SKM-1 (cell line): ENCODE measurements at regions not wholly inside any gene's neighbourhood (a gene's known extent, or its start where the extent isn't known, plus 50 kb on each side); places are given as distances from the start of the nearest gene placed in this dataset.
"Not testable (repeated sequence)": the region's sequence is repeated elsewhere in the genome, so short reads cannot be mapped to it uniquely, and the experiment has no call there.

ENCODE experiments used
- DNase-seq: peaks from one replicate; lab custom pipeline; 2025; ENCODE audit not compliant: unreplicated experiment; lab: John Stamatoyannopoulos, UW

DNA sequence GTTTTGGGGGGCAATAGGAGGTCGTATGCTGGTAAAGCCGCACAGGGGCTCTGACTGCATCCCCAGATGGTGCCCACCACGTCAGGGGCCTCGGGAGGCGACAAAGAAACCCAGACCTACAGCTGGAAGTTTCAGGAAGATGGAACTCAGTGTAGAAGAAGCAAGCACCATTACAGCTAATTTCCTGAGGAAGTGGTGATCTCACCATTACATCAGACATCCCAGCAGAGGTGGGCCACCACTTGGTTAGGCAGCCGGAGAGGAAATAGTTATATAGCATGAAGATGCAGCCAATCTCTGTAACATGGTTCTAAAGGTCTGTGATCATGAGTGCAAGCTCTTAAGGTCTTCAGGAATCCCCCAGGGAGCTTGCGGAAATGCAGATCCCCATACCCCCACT, 127.3 kb upstream of the PCBD1 start:
- DNase-seq: peak; percentile 31

- DNase-seq: not testable (repeated sequence)
Measured at GRCh38 chr10:71020061-71020460, 131.7 kb upstream of the PCBD1 start.

DNA sequence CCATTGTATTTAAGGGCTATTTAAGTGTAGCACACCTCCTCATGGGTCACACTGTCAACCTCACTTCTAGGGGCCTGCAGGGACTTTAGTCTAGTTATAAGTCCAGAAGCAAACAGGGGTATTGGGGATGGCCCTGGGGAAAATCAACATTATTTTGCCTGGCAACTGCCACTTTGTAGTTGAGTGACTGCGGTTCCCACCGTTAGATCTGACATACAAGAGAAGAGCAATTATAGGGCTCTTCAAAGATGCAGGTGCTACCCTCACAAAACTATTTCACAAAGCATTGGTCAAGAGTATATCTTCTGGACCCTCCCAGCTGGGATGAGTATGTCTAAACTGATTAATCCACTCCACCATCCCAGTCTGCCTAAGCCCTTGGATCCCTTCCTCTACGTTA, 133.0 kb upstream of the PCBD1 start:
- no peak for DNase-seq

DNA sequence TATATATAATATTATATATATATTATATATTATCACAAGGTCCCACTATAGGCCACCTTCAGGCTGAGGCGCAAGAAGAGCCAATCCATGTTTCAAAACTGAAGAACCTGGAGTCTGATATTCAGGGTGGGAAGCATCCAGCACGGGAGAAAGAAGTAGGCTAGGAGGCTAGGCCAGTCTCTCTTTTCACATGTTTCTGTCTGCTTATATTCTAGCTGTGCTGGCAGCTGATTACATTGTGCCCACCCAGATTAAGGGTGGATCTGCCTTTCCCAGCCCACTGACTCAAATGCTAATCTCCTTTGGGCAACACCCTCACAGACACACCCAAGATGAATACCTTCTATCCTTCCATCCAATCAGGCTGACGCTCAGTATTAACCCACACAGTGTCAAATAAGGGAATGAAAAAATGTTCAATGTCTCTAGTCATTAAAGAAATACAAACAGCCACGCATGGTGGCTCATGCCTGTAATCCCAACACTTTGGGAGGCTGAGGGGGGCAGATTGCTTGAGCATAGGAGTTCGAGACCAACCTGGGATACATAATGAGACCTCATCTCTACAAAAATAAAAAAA, 135.4 kb upstream of the PCBD1 start:
- no peak for DNase-seq

GRCh38 chr10:71024490-71024889, 136.1 kb upstream of the PCBD1 start:
- DNase-seq: no peak

DNA sequence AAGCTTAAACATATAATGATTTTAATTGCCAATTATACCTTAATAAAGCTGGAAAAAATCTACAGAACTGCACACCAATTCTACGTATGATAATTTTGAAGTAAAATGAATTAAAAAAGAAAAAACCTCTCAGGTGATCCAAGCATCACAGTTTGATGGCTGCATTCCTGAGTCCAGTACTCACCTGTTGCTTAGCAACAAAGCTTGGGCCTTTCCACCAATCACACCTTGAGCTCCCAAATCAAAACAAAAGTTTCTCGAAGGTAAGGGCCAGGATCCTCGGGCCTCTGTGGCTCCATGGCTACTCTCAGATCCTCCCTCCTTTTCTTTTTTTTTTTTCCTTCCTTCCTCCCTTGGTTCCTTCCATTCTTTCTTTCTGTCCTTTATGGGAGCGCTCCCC, 137.2 kb upstream of the PCBD1 start:
- no peak for DNase-seq

- DNase-seq: no peak
Measured at GRCh38 chr10:71028066-71028465, 139.7 kb upstream of the PCBD1 start.

GRCh38 chr10:71029411-71029892, 141.1 kb upstream of the PCBD1 start:
- DNase-seq: no peak

DNA sequence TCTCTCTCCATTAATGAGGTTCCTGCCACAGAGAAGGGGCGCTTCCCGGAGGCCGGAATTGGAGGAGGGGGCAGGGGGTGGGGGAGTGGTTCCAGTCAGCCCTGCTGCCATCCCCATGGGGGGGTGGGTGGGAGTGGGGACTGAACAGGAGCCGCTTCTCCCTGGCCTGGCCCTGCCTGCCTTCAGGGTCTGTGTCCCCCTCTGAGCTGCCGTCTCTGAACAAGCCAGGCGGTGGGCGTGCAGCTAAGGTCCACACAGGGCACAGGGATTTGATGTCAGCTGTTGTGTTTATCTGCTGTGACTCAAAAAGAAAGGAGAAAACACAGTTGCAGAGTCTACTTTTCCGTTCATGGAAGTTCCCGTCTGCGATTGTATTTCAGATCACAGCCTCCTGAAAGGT, 141.5 kb upstream of the PCBD1 start:
- DNase-seq: no peak

DNA sequence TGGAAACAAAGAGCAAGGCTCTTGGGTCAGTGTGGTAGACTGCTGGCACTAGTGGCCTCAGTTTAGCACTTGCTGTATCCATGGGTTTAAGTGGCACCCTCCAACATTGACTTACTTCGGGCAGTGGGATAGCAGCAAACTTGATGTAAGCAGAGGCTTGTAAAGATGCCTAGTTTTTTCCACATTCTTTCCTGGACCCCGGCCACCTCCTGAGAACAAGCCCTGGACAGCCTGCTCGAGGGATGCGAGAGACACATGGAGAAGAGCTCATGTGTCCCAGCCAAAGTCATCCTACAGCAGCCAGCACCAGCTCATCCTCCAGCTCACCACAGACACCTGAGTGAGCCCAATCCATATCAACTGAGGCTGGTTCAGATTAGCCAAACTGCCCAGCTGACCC, 142.7 kb upstream of the PCBD1 start:
- no peak for DNase-seq

- DNase-seq: no peak
Measured at GRCh38 chr10:71031603-71032002, 143.2 kb upstream of the PCBD1 start.

- DNase-seq: no peak
Measured at GRCh38 chr10:71032887-71033286, 144.5 kb upstream of the PCBD1 start.

DNA sequence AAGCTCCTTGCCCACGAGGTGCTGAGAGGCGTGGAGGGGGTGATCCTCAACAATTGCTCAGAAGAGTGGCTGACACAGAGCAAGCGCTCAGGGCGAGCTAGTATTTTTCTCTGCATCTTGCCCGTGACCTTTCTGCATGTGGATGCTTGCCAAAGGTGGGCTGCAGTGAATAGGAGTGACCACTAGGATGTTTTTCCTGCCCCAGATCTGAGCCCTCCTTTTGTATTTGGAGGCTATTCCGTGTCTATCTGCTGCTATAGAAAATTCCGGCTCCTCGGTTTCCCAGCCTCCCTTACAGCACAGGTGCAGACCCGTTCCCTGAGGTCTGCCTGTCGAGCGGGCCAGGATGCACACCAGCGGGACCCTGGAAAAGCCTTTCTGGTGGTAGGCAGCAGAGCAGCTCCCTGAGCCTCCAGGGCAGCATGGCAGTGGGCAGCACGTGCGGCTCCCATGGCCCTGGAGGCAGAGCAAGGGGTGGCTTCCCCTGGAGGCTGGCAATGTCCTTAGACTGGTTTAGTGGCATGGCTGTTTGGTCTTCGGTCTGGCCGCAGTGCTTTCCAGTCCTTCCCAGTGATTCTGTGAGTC, 145.1 kb upstream of the PCBD1 start:
- DNase-seq: no peak

DNA sequence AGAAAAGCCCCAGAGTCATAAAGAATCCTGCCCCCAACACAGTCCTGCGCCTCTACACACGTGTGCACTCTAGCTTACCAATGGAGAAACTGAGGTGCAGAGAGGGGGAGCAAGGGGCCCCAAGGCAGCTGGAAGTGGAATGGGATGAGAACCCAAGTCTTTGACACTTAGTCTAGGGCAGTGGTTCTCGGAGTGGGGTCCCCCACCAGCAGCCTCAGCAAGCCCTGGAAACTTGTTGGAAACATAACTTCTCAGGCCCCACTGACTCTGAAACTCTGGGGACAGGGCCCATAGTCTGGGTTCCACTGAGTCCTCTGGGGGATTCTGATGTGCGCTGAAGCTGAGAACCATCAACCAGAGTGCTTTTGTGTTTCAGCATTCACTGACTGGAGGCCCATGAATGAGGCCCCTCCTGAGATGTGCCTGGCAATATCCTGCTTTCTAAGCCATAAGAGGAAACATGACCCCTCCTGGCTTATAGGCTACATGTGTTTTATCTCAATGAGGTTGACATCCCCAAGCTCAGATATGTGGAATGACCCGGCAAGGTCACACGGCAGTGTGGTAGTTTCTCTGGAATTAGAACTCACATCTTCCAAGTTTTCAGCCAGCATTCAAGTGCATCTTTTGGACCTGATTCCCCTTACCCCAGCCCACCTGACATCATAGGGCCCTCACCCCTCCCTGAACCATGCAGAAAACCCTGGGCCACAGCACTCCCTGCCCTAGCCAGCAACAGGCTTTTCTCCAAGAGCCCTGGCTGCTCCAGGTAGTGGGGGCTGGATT, 147.3 kb upstream of the PCBD1 start:
- no peak for DNase-seq

DNA sequence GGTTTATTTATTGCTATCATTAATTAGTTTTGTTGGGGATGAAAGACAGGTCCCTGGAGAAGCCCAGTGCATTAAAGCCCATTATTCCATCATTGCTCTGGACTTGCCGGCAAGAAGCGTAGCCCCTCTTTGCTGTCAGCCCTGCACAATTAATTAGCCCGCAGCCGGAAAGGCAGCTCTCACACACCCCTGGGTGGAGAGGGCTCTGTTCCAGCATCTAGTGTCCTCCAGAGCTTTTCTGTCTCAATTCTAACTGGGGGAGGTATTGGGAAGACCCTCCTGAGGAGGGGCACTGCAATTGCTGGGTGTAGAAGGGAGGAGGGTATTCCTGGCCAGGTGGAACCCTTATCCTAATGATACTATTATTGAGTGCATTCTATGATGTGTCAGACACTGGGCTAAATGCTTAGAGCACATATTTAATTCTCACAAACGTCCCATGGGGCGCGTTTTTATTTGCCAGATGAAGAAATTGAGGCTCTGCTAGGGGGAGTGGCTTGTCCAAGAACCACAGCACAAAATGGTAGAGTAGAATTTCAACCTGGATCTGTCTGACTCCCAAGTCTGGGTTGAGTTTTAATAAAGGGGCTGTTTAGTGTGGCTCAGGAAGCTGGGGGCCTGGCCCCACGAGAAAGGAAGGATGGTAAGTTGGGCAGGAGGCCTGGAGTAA, 148.1 kb upstream of the PCBD1 start:
- DNase-seq: no peak

- no peak for DNase-seq
Measured at GRCh38 chr10:71038091-71038633, 149.8 kb upstream of the PCBD1 start.

GRCh38 chr10:71038921-71039320, 150.6 kb upstream of the PCBD1 start:
- no peak for DNase-seq

DNA sequence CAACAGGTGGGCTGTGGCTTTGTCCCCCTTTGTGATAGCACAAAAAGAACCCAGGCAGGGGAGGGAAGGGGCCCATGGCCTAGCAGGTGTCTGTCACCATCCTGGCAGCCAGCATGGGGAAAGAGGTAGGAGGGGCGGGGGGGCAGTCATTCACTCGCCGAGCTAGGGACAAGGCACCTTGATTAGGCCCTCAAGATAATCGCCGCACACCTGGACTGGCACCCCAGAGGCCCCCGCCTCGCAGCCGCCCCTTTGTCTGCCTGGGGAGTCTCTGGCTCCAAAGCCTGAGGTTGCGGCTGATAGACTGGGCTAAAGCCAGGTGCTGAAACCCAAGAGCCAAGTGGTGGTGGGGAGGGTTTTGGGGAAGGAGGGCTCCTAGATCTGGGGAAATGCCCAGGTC, 151.2 kb upstream of the PCBD1 start:
- DNase-seq: no peak

DNA sequence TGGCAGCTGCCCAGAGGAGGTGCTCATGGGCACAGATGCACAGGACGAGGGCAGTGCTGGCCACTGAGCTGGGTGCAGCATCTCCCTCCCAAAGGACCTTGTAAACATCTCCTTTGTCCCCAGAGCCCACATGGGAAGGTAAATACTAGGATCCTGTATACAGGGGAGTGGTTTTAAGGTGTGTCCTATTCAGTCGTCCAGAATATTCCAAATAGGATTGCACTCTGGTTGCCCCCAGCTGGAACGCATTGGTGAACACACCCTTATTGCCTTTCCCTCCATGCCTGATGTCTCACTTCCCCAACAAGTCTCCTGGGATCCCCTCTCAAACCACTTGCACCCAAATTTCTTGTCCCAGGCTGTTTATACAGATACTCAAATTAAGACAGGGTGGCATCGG, 152.0 kb upstream of the PCBD1 start:
- DNase-seq: no peak

DNA sequence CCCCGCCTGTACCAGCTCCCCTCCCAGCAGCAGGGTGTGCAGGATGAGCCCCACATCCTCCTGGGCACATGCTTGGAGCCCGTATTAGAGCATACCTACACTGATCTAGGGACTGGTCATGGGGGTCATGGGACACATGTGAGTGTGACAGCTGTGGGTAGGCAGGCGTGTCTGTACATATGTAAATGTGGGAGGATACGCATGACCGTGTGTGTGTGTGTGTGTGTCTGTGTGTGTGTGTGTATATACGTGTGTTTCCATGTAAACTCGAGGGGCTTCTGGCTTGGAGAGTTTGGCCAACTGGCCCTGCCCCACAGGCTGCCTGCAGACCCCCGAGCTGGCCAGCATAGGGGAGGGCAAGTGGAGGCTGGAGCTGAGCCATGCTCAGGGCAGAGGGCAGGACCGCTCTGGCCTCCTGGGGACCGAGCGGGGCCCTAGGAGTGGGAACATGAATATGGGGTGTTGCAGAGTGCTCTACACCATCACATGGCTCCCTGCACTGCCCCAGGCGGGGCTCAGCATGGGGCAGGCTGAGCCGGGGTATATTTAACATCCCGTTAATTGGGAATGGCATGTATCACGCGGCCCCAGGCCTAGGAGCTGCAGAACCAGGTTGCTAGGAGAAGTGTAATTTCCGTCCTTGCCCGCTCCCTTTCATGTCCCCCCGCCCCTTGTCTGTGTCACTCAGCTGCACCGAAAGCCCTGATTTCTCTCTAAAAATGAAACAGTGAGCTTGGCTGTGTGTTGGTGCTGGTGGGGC, 152.7 kb upstream of the PCBD1 start:
- DNase-seq: no peak

GRCh38 chr10:71042216-71042615, 153.9 kb upstream of the PCBD1 start:
- DNase-seq: no peak
